ENCODE measurements at regions not wholly inside any gene's neighbourhood (a gene's known extent, or its start where the extent isn't known, plus 50 kb on each side); places are given as distances from the start of the nearest gene placed in this dataset.

- Histone ChIP-seq H3K4me3 (ENCODE audit: low read length) (no peak overlapping the region), H3K27me3 (ENCODE audit: control insufficient read depth in 1 of 2, insufficient read depth in 2 of 2, low read length in 2 of 2) (no peaks in the 10 kb centered on the region), H3K36me3 (ENCODE audit: insufficient read depth, low read length) (no peaks in the 10 kb centered on the region), H3K27ac (ENCODE audit: low read depth in 1 of 2, low read length in 2 of 2) (no peak overlapping the region), H3K4me1 (ENCODE audit: insufficient read depth, low read length) (no peaks in the 10 kb centered on the region), H3K9me3 (ENCODE audit: control insufficient read depth in 1 of 2, insufficient read depth in 1 of 2, low read length in 2 of 2) (peaks cover 0 to 4% of the 10 kb centered on the region in 2 experiments)
- Mint-ChIP-seq H3K4me1 (ENCODE audit: low read depth) (no peaks in the 10 kb centered on the region), H3K27me3 (no peaks in the 10 kb centered on the region), H3K27ac (no peak overlapping the region), H3K4me3 (no peak overlapping the region), H3K9me3 (no peaks in the 10 kb centered on the region), H3K36me3 (ENCODE audit: low read depth) (no peaks in the 10 kb centered on the region)
- TF ChIP-seq CTCF (IDR thresholded peaks at IDR 0.05), result no peak
- CTCF ChIA-PET, result no interaction called here
- POLR2A ChIA-PET, result no interaction called here
- intact Hi-C loops (cut with DNase I, micrococcal nuclease), result no loop called here
- no peak for ATAC-seq (ENCODE audit: poor library complexity)
- DNase-seq, result no peak
Observed at GRCh38 chr12:18943200-18943599, 186.3 kb upstream of the PLEKHA5 start.

DNA sequence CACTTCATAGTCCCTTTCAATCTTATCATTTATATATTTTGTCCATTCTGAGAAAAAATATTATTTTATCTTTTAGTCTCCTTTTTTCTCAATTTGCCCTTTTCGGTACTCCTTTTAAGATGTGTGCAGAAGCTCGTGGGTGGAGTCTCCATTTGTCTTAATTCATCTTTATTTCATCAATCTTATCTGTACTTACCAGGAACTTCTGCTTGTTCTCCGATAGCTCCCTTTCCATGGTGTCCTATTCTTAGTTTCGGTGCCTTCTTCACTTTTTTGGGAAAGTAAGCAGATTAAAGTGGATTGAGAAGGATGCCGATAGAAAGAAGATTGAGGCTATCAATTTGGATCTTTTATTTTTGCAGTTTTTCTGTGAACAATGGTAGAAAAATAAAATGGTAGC is 183.4 kb upstream of the PLEKHA5 start:
- Histone ChIP-seq H3K36me3 (ENCODE audit: insufficient read depth, low read length) (no peaks in the 10 kb centered on the region), H3K9me3 (ENCODE audit: control insufficient read depth in 1 of 2, insufficient read depth in 1 of 2, low read length in 2 of 2) (peaks cover 0 to 4% of the 10 kb centered on the region in 2 experiments), H3K27ac (ENCODE audit: low read depth in 1 of 2, low read length in 2 of 2) (no peak overlapping the region), H3K4me3 (ENCODE audit: low read length) (no peak overlapping the region), H3K27me3 (ENCODE audit: control insufficient read depth in 1 of 2, insufficient read depth in 2 of 2, low read length in 2 of 2) (no peaks in the 10 kb centered on the region), H3K4me1 (ENCODE audit: insufficient read depth, low read length) (no peaks in the 10 kb centered on the region)
- Mint-ChIP-seq H3K4me1 (ENCODE audit: low read depth) (no peaks in the 10 kb centered on the region), H3K9me3 (no peaks in the 10 kb centered on the region), H3K27ac (no peak overlapping the region), H3K4me3 (no peak overlapping the region), H3K36me3 (ENCODE audit: low read depth) (no peaks in the 10 kb centered on the region), H3K27me3 (no peaks in the 10 kb centered on the region)
- ChIA-PET POLR2A (no interaction called here), CTCF (no interaction called here)
- no peak for ATAC-seq (ENCODE audit: poor library complexity)
- intact Hi-C loops (cut with DNase I, micrococcal nuclease), result no loop called here
- no peak for DNase-seq
- no peak for TF ChIP-seq CTCF (IDR thresholded peaks at IDR 0.05)

DNA sequence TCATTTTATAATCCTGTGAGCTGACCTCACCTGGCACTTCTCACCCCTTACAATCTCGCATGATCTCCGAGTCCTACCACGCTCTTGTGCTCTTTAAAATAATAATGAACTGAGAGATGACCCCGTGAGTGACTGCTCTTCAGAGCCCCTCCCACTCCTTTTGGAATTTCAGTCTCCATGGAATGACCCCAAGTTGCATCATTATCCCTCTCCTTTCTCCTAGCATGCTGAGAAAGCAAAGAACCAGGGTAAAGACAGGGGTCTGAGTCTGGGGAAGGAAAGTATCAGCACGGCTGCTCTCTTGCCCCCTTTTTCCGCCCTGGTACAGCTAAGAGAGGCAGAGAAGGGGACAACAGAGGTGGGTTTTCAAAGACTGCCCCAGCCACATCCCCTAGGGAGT is 178.3 kb upstream of the PLEKHA5 start:
- no peak for ATAC-seq (ENCODE audit: poor library complexity)
- Mint-ChIP-seq H3K27ac (no peak overlapping the region), H3K4me1 (ENCODE audit: low read depth) (no peaks in the 10 kb centered on the region), H3K27me3 (no peaks in the 10 kb centered on the region), H3K36me3 (ENCODE audit: low read depth) (no peaks in the 10 kb centered on the region), H3K9me3 (no peaks in the 10 kb centered on the region), H3K4me3 (no peak overlapping the region)
- no peak for DNase-seq
- Histone ChIP-seq H3K9me3 (ENCODE audit: control insufficient read depth in 1 of 2, insufficient read depth in 1 of 2, low read length in 2 of 2) (peaks cover 0 to 4% of the 10 kb centered on the region in 2 experiments), H3K36me3 (ENCODE audit: insufficient read depth, low read length) (no peaks in the 10 kb centered on the region), H3K27ac (ENCODE audit: low read depth in 1 of 2, low read length in 2 of 2) (no peak overlapping the region), H3K4me3 (ENCODE audit: low read length) (no peak overlapping the region), H3K4me1 (ENCODE audit: insufficient read depth, low read length) (no peaks in the 10 kb centered on the region), H3K27me3 (ENCODE audit: control insufficient read depth in 1 of 2, insufficient read depth in 2 of 2, low read length in 2 of 2) (no peaks in the 10 kb centered on the region)
- intact Hi-C loops (cut with DNase I, micrococcal nuclease), result no loop called here
- POLR2A ChIA-PET, result no interaction called here
- no peak for TF ChIP-seq CTCF (IDR thresholded peaks at IDR 0.05)
- CTCF ChIA-PET, result no interaction called here
